ENCODE measurements at regions not wholly inside any gene's neighbourhood (a gene's known extent, or its start where the extent isn't known, plus 50 kb on each side); places are given as distances from the start of the nearest gene placed in this dataset.

DNA sequence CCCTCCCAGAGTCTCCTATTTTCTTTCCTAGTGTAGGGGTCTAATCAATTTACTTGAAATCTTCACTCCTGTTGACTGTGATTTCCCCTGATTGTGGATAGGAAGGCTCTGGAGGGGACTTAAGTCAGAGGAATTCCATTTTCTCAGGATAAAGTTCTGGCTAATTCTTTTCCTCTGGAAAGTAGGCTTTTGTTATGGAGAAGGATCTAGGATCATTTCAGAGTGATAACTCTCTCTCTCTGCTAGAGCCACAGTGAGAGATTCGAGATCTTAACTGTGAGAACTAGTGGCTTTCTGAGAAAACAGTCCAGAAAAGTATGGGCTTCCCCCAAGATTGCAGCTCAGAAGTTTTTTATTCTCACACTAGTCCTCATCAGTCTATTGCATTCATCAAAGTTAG is 163.9 kb upstream of the TFPI start:
- Mint-ChIP-seq H3K27ac (no peak overlapping the region), H3K4me1 (ENCODE audit: unreplicated experiment) (no peaks in the 10 kb centered on the region), H3K36me3 (no peaks in the 10 kb centered on the region), H3K9me3 (no peaks in the 10 kb centered on the region), H3K4me3 (no peak overlapping the region), H3K27me3 (no peaks in the 10 kb centered on the region)
- TF ChIP-seq, protein P1, sequence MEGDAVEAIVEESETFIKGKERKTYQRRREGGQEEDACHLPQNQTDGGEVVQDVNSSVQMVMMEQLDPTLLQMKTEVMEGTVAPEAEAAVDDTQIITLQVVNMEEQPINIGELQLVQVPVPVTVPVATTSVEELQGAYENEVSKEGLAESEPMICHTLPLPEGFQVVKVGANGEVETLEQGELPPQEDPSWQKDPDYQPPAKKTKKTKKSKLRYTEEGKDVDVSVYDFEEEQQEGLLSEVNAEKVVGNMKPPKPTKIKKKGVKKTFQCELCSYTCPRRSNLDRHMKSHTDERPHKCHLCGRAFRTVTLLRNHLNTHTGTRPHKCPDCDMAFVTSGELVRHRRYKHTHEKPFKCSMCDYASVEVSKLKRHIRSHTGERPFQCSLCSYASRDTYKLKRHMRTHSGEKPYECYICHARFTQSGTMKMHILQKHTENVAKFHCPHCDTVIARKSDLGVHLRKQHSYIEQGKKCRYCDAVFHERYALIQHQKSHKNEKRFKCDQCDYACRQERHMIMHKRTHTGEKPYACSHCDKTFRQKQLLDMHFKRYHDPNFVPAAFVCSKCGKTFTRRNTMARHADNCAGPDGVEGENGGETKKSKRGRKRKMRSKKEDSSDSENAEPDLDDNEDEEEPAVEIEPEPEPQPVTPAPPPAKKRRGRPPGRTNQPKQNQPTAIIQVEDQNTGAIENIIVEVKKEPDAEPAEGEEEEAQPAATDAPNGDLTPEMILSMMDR (conservative IDR thresholded peaks at IDR 0.05), result no peak
- no peak for DNase-seq (ENCODE audit: extremely low spot score, unreplicated experiment)

- Mint-ChIP-seq H3K4me1 (ENCODE audit: unreplicated experiment) (no peaks in the 10 kb centered on the region), H3K27me3 (no peaks in the 10 kb centered on the region), H3K27ac (no peak overlapping the region), H3K9me3 (no peaks in the 10 kb centered on the region), H3K36me3 (no peaks in the 10 kb centered on the region), H3K4me3 (no peak overlapping the region)
- DNase-seq (ENCODE audit: extremely low spot score, unreplicated experiment), result no peak
- TF ChIP-seq, protein P1 (conservative IDR thresholded peaks at IDR 0.05), result no peak
Observed at GRCh38 chr2:187719510-187719909, 165.3 kb upstream of the TFPI start.

- TF ChIP-seq, protein P1 (conservative IDR thresholded peaks at IDR 0.05), result no peak
- H3K4me1 Mint-ChIP-seq (ENCODE audit: unreplicated experiment), result no peaks in the 10 kb centered on the region
- no peak overlapping the region for H3K4me3 Mint-ChIP-seq
- H3K27ac Mint-ChIP-seq, result no peak overlapping the region
- no peaks in the 10 kb centered on the region for H3K36me3 Mint-ChIP-seq
- no peak for DNase-seq (ENCODE audit: extremely low spot score, unreplicated experiment)
- H3K9me3 Mint-ChIP-seq, result no peaks in the 10 kb centered on the region
- H3K27me3 Mint-ChIP-seq, result no peaks in the 10 kb centered on the region
Observed at GRCh38 chr2:187748958-187749357, 194.7 kb upstream of the TFPI start.

- H3K9me3 Mint-ChIP-seq, result no peaks in the 10 kb centered on the region
- no peak for DNase-seq (ENCODE audit: extremely low spot score, unreplicated experiment)
- no peaks in the 10 kb centered on the region for H3K36me3 Mint-ChIP-seq
- H3K4me1 Mint-ChIP-seq (ENCODE audit: unreplicated experiment), result no peaks in the 10 kb centered on the region
- H3K4me3 Mint-ChIP-seq, result no peak overlapping the region
- TF ChIP-seq, protein P1 (conservative IDR thresholded peaks at IDR 0.05), result no peak
- H3K27ac Mint-ChIP-seq, result no peak overlapping the region
- H3K27me3 Mint-ChIP-seq, result no peaks in the 10 kb centered on the region
Observed at GRCh38 chr2:187749804-187750431, 195.7 kb upstream of the TFPI start.

DNA sequence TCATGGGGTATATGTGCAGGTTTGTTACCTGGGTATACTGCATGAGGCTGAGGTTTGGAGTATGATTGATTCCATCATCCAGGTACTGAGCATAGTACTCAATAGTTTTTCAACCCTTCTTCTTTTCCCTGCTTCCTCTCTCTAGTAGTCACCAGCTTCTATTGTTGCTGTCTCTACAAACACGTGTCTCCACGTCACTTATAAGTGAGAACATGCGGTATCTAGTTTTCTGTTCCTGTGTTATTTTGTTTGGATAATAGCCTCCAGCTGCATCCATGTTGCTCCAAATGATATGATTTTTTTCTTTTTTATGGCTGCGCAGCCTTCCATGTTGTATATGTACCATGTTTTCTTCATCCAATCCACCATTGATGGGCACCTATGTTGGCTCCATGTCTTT is 214.8 kb upstream of the TFPI start:
- TF ChIP-seq, protein P1 (conservative IDR thresholded peaks at IDR 0.05), result no peak
- no peak overlapping the region for H3K4me3 Mint-ChIP-seq
- H3K27me3 Mint-ChIP-seq, result no peaks in the 10 kb centered on the region
- no peaks in the 10 kb centered on the region for H3K9me3 Mint-ChIP-seq
- H3K27ac Mint-ChIP-seq, result no peak overlapping the region
- H3K4me1 Mint-ChIP-seq (ENCODE audit: unreplicated experiment), result no peaks in the 10 kb centered on the region
- no peak for DNase-seq (ENCODE audit: extremely low spot score, unreplicated experiment)
- no peaks in the 10 kb centered on the region for H3K36me3 Mint-ChIP-seq

DNA sequence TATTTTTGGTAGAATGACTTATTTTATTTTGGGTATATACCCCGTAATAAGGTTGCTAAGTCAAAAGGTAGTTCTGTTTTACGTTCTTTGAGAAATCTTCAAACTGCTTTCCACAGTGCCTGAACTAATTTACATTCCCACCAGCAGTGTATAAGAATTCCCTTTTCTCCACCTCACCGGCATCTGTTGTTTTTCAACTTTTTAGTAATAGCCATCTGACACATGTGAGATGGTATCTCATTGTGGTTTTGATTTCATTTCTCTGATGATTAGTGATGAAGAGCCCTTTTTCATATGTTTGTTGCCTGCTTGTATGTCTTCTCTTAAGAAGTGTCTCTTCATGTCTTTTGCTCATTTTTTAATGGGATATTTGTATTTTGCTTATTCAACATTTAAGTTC is 215.2 kb upstream of the TFPI start:
- no peak overlapping the region for H3K4me3 Mint-ChIP-seq
- DNase-seq (ENCODE audit: extremely low spot score, unreplicated experiment), result no peak
- H3K27ac Mint-ChIP-seq, result no peak overlapping the region
- TF ChIP-seq, protein P1 (conservative IDR thresholded peaks at IDR 0.05), result no peak
- no peaks in the 10 kb centered on the region for H3K36me3 Mint-ChIP-seq
- H3K4me1 Mint-ChIP-seq (ENCODE audit: unreplicated experiment), result no peaks in the 10 kb centered on the region
- H3K9me3 Mint-ChIP-seq, result no peaks in the 10 kb centered on the region
- H3K27me3 Mint-ChIP-seq, result no peaks in the 10 kb centered on the region

Measured in type B pancreatic cell (in vitro differentiated cells).